Muscle of arm (tissue), 1 donor: ENCODE measurements at regions not wholly inside any gene's neighbourhood (a gene's known extent, or its start where the extent isn't known, plus 50 kb on each side); places are given as distances from the start of the nearest gene placed in this dataset.

ENCODE experiments used
- DNase-seq: peaks from one replicate; pipeline ENCODE4 v3.0.0-alpha.2; 2013

DNA sequence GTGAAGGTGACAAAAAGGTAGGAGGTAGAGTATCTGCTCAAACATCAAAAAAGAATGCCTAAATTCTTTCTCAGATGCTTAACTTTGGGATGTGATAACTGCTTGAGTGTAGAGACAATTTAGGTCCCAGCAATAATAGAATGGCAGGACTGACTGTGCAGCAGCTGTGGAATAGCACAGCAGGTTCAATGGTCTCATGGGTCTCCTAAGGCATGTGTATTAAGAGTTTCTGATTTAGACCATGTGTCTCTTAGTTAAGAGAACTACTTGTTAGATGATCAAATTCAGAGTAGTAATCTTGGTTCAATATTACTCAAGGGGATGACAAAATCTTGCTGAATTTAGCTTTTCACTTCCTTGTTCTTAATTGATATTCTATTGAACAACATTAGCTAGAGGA, 72.0 kb downstream of the ALX1 start:
- DNase-seq = no peak

DNA sequence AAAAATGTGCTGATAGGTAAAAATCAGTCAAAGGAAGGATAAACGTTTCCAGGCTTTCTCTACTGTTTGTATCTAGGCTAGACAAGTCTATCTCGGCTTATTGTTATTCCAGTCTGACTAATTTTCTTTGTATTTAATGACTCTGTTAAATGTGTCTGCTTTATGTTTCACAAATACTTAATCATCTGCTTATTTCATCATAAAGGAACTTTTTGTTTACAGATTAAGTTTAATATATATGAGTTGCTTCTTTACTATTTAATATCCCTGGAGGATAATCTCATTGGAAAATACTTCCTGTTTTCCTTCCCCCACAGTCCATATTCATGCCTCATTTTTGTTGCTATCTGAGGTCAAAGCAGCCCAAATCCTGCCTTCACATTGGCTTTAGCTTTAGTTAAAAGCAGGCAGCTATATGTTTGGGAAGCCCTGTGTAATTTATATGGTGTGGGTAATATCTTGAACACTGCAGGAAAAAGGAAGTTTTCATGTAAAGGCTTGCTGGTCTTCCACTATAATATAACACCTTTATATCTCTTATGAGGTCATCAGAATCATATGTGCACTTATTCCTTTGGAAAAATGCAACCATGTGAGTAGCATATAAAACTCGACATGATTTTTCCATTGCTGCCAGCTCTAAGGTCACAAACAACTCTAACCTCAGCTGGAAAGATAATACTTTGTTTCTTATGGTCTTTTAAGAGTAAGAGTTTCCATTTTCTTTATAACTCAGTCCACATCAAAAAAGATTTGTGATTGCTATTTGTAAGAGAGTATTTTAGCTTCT, 76.8 kb downstream of the ALX1 start:
- DNase-seq = no peak

DNA sequence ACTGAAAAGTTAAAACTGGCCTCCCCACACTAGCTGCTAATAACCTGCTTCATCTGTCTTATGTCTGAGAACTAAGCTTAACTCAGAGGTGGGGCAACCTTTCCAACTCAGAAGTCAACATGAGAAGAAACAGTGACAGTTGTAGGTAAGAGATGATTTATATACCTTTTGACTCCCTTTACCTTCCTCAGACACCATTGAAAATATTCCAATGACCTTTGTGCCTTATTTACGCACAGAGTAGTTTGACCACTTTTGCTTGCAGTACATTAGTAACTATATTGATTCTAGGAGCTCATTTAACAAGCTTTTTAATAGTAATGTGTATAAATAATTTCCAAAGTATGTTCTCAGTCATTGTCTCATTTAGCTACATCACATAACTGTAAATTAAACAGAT, 77.6 kb downstream of the ALX1 start:
- no peak for DNase-seq

DNA sequence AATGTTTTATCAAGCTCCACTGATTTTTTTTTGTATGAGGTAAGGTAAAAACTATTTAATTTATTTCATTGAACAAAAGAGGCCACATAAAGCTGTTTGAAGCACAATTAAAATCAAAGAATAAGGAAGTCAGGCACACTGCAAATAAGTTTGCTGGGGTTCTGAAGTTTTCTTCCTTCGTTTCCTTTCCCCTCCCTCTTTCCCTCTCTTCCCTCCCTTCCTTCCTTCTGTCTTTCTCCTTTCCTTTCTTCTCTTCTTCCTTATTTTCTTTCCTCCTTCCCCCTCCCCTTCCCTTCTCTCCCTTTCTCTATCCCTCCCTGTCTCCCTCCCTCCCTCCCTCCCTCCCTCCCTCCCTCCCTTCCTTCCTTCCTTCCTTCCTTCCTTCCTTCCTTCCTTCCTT, 78.7 kb downstream of the ALX1 start:
- DNase-seq = no peak

DNA sequence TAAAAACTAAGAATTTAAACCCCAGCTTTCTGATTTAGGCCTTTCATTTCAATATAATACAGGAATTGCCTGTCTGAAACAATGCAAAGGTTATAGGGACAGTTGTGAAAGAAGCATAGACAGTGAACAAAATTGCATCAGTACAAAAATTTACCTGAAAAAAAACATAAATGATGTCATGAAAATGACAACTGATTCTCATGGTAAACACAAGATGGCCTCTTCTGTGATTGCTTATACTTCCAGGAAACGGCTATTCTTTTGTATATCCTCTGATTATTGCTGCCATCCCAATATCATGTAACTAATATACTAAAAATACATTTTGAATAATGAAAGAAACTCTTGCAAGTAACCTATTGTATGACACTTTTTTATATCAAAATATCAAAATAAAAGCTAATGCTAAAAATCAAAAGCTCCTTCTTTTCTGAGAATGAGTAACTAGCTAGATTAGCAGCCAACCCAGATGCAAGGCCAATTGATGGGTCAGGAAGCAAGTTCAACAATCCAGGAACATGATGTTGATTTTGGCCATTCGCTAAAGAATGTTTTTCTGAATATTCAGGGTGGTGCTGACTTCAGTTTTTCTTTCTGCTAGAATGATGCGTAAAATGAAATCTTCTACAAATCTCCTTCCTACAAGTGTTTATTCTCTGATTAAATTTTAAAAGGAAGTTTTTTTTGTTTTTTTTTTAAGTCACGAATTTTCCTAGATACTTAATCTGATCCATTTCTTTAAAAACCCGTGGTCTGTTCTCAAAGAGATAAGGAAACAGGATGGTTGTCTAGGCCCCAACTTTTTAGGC, 83.6 kb downstream of the ALX1 start:
- peak; percentile 7 for DNase-seq

DNA sequence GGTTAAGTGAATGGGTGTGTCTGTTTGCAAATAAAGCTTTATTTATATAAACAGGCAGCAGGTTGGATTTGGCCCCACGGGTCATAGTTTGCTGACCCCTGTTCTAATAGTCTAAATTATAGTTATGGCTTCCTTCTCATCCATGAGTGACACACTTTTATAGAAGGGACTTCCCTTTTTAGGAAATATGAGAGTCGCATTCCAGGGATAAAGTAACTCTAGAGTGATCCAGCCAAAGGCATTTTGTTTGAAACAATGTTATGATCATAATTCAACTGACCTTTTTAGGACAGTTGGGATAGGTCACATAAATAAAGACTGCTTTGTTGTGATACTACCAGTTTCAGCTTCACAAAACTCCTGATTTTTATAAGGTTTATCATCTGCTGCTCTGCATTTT, 87.9 kb downstream of the ALX1 start:
- DNase-seq = no peak

DNA sequence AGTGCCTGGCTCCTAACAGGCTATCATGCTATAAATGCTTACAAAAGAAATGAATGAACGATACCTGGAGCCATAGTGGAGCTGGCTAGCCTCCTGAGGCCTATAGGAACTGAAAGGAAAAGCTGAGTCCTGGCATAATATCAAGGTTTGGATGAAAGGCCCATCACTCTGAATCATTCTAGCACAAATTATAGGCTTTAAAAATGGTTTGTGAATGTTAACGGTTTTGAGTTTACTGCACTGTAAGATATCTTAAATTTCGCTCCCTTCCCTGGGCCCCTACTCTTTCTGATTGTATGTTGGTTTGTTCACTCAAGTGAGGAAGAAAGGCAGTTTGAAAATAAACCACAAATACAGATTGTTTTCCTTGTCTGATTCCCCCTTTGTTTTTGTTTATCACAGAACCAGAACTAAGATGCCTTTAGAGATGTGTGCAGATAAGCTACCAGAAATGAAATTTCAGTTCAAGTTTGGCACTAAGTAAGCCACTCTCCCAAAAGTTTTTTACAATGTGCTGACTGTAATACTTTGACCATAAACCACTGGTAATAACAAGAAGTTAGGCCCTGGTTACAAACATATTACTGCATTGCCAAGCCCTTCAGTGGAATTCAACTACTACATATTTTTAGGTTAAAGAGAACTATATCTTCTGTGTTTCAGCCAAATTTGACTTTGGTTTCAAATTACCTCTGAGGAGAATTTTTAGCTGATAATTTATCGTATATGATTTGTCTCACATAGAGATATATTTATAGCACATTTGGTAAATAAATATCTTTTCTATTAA, 89.5 kb downstream of the ALX1 start:
- DNase-seq = no peak

DNA sequence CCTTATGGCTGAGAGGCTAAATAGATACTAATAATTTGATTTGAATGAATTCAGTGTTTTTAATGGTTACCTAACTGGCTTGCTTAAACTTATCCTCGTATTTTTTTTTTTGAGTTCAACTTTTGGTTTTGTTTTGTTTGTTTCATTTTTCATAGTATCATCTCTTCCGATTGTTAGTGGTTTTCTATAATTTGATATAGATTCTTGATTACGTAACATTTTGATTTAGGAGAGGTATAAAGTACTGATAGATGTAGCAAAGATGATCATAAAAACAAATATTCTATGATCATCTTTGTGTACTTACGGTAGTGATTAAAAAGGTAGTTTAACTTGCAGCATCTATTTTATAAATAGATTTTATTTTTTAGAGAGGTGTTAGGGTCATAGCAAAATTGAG, 93.0 kb downstream of the ALX1 start:
- no peak for DNase-seq

DNA sequence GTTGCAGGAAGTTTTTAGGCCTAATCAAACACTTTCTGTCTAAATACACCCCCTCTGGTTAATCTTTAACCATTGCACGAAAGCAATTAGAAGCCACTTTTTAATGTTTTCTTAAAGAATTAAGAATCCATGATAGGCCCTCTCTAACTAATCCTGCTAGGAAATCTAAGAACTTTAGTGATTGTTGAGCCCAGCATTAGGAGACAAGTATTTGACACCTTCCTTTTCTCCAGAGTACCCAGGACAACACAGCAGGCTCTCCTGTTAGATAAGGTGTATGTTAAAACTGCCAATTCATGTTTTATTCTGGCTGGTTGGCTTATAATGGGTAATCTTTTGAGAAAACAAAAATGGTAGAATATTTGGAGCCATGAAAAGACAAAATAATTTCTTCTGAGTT, 95.0 kb downstream of the ALX1 start:
- DNase-seq = no peak

DNA sequence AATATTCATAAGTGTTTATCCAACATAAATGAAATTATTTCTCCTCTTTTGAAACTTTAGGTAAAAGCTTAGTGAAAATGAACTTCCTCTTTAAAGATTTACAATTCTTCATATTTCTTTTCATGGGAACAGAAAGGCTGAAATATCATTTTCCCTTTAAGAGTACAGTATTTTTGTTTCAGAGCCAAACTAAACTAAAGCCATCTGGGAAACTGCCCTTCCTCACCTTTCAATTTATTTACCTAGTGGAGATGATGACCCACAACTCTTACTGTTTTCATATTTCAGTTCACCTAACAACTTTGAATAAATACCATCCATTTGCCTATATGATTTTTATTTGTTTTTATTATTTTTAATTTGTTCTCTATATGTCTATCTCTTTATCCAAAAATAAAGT, 105.4 kb downstream of the ALX1 start:
- DNase-seq = no peak

DNA sequence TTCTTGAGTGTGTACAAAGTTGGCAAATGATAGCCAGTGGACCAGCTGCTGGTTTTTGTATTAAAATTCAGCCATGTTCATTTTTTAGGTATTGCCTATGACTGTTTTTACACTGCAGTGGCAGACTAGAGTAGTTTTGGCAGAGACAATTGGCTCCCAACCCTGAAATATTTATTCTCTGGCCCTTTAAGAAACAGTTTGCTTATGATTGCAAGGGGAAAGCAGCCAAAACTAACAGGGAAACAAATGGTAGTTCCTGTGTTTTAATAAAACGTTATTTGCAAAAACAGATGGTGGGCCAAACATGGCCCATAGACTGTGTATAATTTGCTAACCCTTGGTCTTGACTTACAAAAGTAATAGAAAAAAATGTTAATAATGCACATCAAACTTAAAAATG, 110.2 kb downstream of the ALX1 start:
- DNase-seq = no peak

DNA sequence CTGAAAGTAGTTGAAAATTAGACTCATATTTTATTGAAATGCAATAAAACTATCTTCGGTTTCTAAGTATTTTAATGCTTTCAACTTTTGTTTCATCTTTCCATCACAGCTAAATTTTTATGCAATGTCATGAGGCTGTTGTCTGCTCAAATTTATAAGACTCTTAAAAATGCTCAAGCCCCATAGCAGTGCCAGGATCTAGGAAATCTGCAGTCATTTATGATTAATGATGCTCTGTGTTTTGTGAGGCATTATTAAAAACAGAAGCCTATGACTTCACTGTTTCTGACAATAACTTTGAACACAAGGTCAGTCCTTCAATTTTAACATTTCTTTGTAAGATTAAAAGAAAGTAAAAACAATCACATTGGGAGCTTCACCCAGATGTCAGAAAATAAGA, 112.5 kb downstream of the ALX1 start:
- DNase-seq = no peak

DNA sequence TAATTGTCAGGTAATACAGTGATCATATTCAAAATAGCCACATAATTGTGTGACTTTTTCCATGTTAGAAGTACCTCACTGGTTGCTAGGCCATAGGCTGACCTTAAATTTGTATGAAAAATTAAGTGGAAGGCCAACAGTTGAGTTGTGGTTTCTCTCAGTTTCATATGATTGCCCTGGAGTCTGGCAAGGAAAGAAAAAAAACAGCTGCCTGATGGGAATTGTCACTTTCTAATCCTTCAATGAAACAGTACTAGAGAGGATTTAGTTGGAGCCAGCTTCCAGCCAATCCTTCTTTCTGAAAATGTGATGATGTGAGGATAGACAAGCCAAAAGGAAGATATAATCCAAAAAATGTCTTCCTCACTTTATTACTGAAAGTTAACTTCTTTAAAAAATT, 113.6 kb downstream of the ALX1 start:
- no peak for DNase-seq

DNA sequence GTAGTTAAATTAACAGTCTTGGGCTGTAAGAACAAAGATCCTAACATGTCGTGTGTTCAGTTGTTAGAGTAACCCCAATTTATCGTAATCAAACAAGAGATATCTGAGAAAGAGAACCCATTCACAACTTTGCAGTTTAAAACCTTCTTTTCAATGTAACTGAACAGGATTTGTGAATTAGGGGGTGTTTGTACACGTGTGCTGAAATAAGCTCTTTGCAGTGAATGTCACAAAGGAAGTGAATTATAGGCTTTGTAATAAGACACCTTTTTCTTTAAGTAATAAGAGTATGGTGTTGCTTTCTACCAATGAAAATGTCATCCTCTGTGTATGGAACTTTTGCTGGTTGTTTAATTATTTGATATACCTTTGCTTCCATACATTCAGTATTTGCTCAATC, 114.0 kb downstream of the ALX1 start:
- DNase-seq = no peak

DNA sequence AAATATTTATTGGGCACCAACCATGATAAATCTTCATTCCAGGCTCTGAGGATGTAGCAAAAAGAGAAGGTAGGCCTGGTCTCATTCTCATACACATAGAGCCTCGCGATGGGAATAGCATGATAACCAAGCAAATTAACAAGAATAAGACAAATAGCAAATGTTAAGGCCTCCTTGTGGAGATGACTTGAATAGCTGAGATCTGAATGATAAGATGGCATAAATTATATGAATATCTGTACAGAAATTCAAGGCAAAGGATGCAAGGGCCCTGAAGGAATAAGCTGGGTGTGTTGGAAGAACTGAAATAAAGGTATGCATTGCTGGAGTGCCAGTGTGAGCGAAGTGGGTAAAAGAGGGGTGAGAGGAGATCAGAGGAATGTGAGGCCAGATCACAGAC, 114.8 kb downstream of the ALX1 start:
- no peak for DNase-seq

DNA sequence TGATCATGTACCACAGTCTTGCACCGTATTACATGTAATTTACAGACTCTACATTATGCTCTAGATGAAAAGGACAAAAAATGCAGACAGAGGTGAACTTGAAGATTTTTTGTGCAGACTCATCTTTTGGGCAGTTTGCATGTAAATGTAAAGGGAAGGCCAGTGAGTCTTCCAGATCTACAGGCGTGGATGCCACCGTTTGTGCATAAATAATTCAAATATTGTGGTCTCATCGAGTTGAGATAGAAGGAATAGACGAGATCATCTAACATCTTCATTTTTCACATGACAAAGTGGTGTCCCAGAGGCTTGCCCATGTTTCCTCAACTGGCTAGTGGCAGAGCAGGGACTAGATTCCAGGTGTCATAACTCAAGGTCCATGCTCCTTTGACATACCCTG, 125.2 kb downstream of the ALX1 start:
- no peak for DNase-seq

DNA sequence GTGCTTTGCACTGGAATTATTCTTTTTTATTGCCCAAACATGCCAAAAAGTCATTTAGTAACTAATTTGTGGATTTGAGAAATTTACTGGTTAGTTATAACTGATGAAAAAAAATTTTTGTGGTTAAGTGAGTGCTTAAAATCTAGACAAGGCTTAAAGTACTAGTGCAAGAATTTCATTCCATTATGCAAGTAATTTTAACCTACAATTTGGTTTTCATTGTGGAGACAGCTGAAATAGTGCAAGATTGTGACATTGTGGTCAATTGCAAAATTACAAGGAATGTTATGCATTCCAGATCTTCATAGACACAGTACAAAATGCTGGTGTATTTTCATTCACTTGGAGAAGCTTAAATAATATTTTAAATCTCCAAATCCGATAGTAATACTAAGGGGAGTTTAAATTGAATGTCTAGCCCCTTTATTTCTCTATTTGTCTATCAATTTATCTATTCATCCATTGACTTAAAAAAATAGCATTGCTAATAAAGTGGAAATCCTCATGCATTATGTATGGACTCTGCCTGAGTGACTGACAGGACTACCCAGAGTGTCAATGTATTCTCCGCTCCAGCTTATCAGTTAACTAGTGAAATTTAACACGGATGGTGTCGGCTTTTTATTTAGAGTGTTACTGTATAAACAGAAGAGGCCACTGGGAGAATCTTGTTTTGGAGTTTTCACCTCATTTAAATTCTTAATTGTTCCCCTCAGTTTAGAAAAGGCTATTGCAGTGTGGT, 125.9 kb downstream of the ALX1 start:
- DNase-seq = no peak

DNA sequence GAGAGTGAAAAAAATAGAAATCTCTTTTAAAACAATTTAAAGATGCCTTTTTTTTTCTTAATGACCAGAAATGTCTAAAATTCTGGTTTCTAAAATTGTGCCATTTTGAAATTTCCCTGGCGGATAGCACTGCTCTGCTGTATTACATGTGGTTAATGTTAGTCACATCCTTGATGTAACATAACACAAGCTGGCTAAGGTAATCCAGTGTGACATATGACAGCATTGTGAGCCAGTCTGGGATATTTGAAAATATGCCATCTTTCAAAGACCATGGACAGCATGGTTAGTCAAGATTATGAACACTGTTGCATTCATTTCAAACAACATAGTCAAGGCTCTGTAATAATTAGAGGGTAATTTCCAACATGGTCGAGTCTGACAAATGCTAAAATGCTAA, 133.2 kb downstream of the ALX1 start:
- no peak for DNase-seq

DNA sequence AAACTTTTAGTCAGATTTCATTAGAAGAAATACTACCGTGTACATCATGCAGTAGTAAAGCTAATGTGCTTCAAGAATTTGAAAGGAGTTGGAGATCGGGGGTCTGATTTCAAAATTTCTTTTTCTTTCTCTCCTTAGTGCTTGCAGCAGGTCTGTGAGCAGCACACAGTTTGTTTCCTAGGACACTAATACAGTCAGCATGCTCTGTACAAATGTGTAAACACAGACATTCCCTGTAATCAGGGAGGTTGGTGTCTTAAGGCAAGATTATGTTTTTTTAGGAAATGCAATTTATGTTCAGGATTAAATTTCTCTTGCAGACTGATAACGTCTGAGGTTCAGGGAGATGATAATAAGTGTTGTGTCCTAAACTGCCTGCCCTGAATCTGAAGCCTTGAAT, 142.7 kb downstream of the ALX1 start:
- no peak for DNase-seq

DNA sequence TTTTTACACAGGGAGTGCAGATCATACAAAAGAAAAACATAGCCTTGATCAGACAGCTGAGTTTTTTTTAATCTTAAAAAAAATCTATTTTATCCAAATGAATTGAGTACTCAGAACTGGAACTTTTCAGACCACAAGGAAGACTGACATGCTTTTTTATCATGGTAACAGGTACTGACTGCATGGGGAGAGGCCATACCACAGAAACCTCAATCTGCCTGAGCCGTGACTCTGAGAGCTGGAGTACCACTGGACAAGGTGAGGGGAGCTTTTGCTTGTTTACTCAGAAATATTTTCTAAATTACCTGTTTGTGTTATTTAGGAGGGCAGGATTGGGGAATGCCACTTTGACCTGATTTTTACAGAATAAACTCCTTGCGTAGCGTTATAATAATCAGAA, 143.9 kb downstream of the ALX1 start:
- no peak for DNase-seq

DNA sequence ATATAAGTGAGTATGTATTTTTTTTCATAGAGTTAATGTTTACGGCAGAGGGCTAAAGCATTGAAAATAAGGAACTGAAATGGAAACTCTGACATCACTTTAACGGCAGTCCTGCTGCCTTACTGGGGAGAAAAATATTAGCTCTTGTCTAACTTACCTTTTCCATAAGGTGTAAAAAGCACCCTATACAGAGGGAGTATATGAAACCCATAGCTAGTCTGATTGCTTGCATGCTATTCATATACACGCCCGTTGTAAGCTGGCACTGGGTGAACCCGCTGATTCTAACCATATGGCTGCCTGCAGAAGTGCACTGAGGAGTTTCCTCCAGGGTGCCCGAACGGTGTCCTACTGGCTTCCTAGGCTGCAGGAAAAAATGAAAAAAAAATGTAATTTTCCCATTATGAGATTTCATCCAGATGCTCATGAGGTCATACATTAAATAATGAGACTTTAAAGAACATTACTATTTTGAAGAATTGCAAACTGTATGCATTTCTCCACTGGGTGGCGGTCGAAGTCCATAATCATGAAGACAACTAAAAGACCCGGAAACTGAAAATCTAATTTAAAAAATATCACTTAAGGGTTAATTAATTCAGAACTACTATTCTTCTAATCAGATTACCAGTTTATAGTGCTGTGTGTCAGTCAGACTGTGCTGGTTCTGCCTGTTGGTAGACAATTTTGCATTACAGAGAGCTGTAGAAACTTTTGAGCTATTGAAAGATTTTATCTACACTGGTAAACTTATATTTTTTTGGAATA, 144.7 kb downstream of the ALX1 start:
- peak; percentile 35 for DNase-seq

DNA sequence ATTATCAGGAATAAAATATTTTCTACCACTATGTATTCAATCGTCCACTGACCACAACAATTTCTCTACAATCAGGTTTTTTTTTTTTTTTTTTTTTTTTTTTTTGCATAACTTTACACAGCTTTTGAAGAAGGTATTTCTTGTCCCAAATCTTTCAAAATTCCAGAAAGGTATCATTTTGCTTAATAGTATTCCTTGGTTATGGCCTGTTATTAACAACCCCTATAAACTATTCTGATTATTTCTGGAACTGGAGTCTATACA, 145.3 kb downstream of the ALX1 start:
- DNase-seq = no peak
